Mesendoderm (in vitro differentiated cells): ENCODE measurements at regions not wholly inside any gene's neighbourhood (a gene's known extent, or its start where the extent isn't known, plus 50 kb on each side); places are given as distances from the start of the nearest gene placed in this dataset.

Source experiments
- DNase-seq: peaks from one replicate; pipeline ENCODE4 v3.0.0; 2013
- H2AK5ac ChIP-seq: 2 replicates; pipeline ENCODE4 v1.6.1; 2013; ENCODE audit warnings: low read length, inconsistent platforms
- H2BK120ac ChIP-seq: 2 replicates; pipeline ENCODE4 v1.6.1; 2013; ENCODE audit warnings: low read depth, mild to moderate bottlenecking, low read length, moderate library complexity, mixed read lengths
- H2BK15ac ChIP-seq: replicated peaks from 2 replicates; pipeline ENCODE4 v1.6.1; 2013; ENCODE audit warnings: low read depth, mild to moderate bottlenecking, moderate library complexity
- H2BK5ac ChIP-seq: 2 replicates; pipeline ENCODE4 v1.6.1; 2013; ENCODE audit warnings: low read length, inconsistent platforms
- H3K18ac ChIP-seq: 2 replicates; pipeline ENCODE4 v1.6.1; 2013; ENCODE audit warnings: mild to moderate bottlenecking, low read length, mixed read lengths
- H3K23ac ChIP-seq: one replicate; pipeline ENCODE4 v1.6.1; 2013; ENCODE audit warnings: low read length
- H3K27ac ChIP-seq: 2 replicates; pipeline ENCODE4 v1.5.1; 2013; ENCODE audit warnings: low read depth, mild to moderate bottlenecking, inconsistent platforms, low read length, moderate library complexity
- H3K27me3 ChIP-seq: 2 replicates; pipeline ENCODE4 v1.6.1; 2013; ENCODE audit warnings: low read length, control low read depth, mild to moderate bottlenecking, inconsistent platforms; ENCODE audit not compliant: insufficient read depth, poor library complexity
- H3K36me3 ChIP-seq: 2 replicates; pipeline ENCODE4 v1.6.1; 2013; ENCODE audit warnings: low read length, inconsistent platforms; ENCODE audit not compliant: control insufficient read depth, insufficient read depth
- H3K4ac ChIP-seq: one replicate; pipeline ENCODE4 v1.6.1; 2013; ENCODE audit warnings: low read depth, mild to moderate bottlenecking, low read length, moderate library complexity
- H3K4me1 ChIP-seq: 2 replicates; pipeline ENCODE4 v1.6.1; 2013; ENCODE audit warnings: low read depth, low read length, inconsistent platforms; ENCODE audit not compliant: control insufficient read depth
- H3K4me2 ChIP-seq: 2 replicates; pipeline ENCODE4 v1.6.1; 2013; ENCODE audit warnings: low read length
- H3K4me3 ChIP-seq: 2 replicates; pipeline ENCODE4 v1.5.1; 2013; ENCODE audit warnings: mild to moderate bottlenecking, low read length
- H3K56ac ChIP-seq: one replicate; pipeline ENCODE4 v1.6.1; 2013; ENCODE audit warnings: low read length
- H3K79me1 ChIP-seq: 2 replicates; pipeline ENCODE4 v1.6.1; 2013; ENCODE audit warnings: low read length, inconsistent platforms
- H3K79me2 ChIP-seq: 2 replicates; pipeline ENCODE4 v1.6.1; 2013; ENCODE audit warnings: mild to moderate bottlenecking, low read length; ENCODE audit not compliant: control insufficient read depth, insufficient read depth
- H3K9ac ChIP-seq: 2 replicates; pipeline ENCODE4 v1.6.1; 2013; ENCODE audit warnings: low read length, inconsistent platforms
- H4K5ac ChIP-seq: one replicate; pipeline ENCODE4 v1.6.1; 2013; ENCODE audit warnings: low read length
- H4K8ac ChIP-seq: one replicate; pipeline ENCODE4 v1.6.1; 2013; ENCODE audit warnings: low read depth, mild to moderate bottlenecking, control low read depth, low read length, moderate library complexity
- WGBS: extraction: QIAGEN DNeasy Blood & Tissue Kit; methylation state at CpG from one replicate; pipeline ENCODE4 v1.1.7; 2013; ENCODE audit warnings: low lambda C conversion rate, missing lambda C conversion rate; ENCODE audit not compliant: insufficient coverage; ENCODE audit errors: extremely low coverage; 5-methylcytosine and 5-hydroxymethylcytosine counted together

GRCh38 chr16:86064431-86065250, 165.7 kb downstream of the IRF8 start:
- Histone ChIP-seq H3K4me2 (no peak overlapping the region), H3K79me1 (no peaks in the 10 kb centered on the region), H2BK5ac (no peak overlapping the region), H4K5ac (no peak overlapping the region), H3K36me3 (no peaks in the 10 kb centered on the region), H3K4ac (no peak overlapping the region), H4K8ac (no peak overlapping the region), H3K27me3 (no peaks in the 10 kb centered on the region), H2AK5ac (no peak overlapping the region), H3K23ac (no peak overlapping the region), H3K27ac (no peak overlapping the region), H3K79me2 (no peaks in the 10 kb centered on the region), H2BK120ac (no peak overlapping the region), H3K9ac (no peak overlapping the region), H3K4me1 (no peaks in the 10 kb centered on the region), H2BK15ac (no peak overlapping the region), H3K18ac (no peak overlapping the region), H3K56ac (no peak overlapping the region), H3K4me3 (no peak overlapping the region)
- no peak for DNase-seq
- no CpG with 5 or more reads among the region's 11 CpGs for WGBS

GRCh38 chr16:86065711-86066110, 166.7 kb downstream of the IRF8 start:
- Histone ChIP-seq H3K4me3 (no peak overlapping the region), H3K79me2 (no peaks in the 10 kb centered on the region), H3K4me1 (no peaks in the 10 kb centered on the region), H3K23ac (no peak overlapping the region), H3K9ac (no peak overlapping the region), H2AK5ac (no peak overlapping the region), H3K4me2 (no peak overlapping the region), H3K4ac (no peak overlapping the region), H2BK120ac (no peak overlapping the region), H3K27ac (no peak overlapping the region), H3K79me1 (no peaks in the 10 kb centered on the region), H3K18ac (no peak overlapping the region), H2BK5ac (no peak overlapping the region), H3K36me3 (no peaks in the 10 kb centered on the region), H3K56ac (no peak overlapping the region), H3K27me3 (no peaks in the 10 kb centered on the region), H4K8ac (no peak overlapping the region), H4K5ac (no peak overlapping the region), H2BK15ac (no peak overlapping the region)
- WGBS, result no CpG with 5 or more reads among the region's 6 CpGs
- DNase-seq, result no peak

- DNase-seq, result no peak
- no CpG with 5 or more reads among the region's 17 CpGs for WGBS
- Histone ChIP-seq H4K5ac (no peak overlapping the region), H3K27ac (no peak overlapping the region), H3K4ac (no peak overlapping the region), H2AK5ac (no peak overlapping the region), H4K8ac (no peak overlapping the region), H3K79me1 (no peaks in the 10 kb centered on the region), H2BK15ac (no peak overlapping the region), H2BK120ac (no peak overlapping the region), H3K79me2 (no peaks in the 10 kb centered on the region), H3K9ac (no peak overlapping the region), H3K56ac (no peak overlapping the region), H3K4me2 (no peak overlapping the region), H3K4me3 (no peak overlapping the region), H3K23ac (no peak overlapping the region), H3K18ac (no peak overlapping the region), H2BK5ac (no peak overlapping the region), H3K36me3 (no peaks in the 10 kb centered on the region), H3K27me3 (no peaks in the 10 kb centered on the region), H3K4me1 (no peaks in the 10 kb centered on the region)
These were observed 167.8 kb downstream of the IRF8 start for GRCh38 chr16:86066811-86067210.

- no peak overlapping the region for H2AK5ac ChIP-seq
- no peak for DNase-seq
- no peak overlapping the region for H2BK15ac ChIP-seq
- H3K23ac ChIP-seq, result no peak overlapping the region
- no peaks in the 10 kb centered on the region for H3K36me3 ChIP-seq
- no peak overlapping the region for H3K4ac ChIP-seq
- H2BK120ac ChIP-seq, result no peak overlapping the region
- H3K4me1 ChIP-seq, result no peaks in the 10 kb centered on the region
- H3K18ac ChIP-seq, result no peak overlapping the region
- H3K4me3 ChIP-seq, result no peak overlapping the region
- no peaks in the 10 kb centered on the region for H3K79me1 ChIP-seq
- H4K8ac ChIP-seq, result no peak overlapping the region
- no peak overlapping the region for H3K9ac ChIP-seq
- no CpG with 5 or more reads among the region's 10 CpGs for WGBS
- no peak overlapping the region for H2BK5ac ChIP-seq
- H3K56ac ChIP-seq, result no peak overlapping the region
- H4K5ac ChIP-seq, result no peak overlapping the region
- H3K79me2 ChIP-seq, result no peaks in the 10 kb centered on the region
- no peaks in the 10 kb centered on the region for H3K27me3 ChIP-seq
- H3K4me2 ChIP-seq, result no peak overlapping the region
- no peak overlapping the region for H3K27ac ChIP-seq
These were observed 168.6 kb downstream of the IRF8 start for GRCh38 chr16:86067516-86067915.

GRCh38 chr16:86067936-86068335, 169.0 kb downstream of the IRF8 start:
- no CpG with 5 or more reads among the region's 8 CpGs for WGBS

GRCh38 chr16:86068722-86069121, 169.8 kb downstream of the IRF8 start:
- Histone ChIP-seq H3K56ac (no peak overlapping the region), H3K4ac (no peak overlapping the region)
- no CpG with 5 or more reads among the region's 8 CpGs for WGBS

More at GRCh38 chr16:86067936-86068335, 169.0 kb downstream of the IRF8 start:
- Histone ChIP-seq H3K4ac (no peak overlapping the region), H3K4me1 (no peaks in the 10 kb centered on the region), H2BK5ac (no peak overlapping the region), H4K8ac (no peak overlapping the region), H3K4me2 (no peak overlapping the region), H3K79me2 (no peaks in the 10 kb centered on the region), H4K5ac (no peak overlapping the region), H3K56ac (no peak overlapping the region), H3K79me1 (no peaks in the 10 kb centered on the region), H2BK120ac (no peak overlapping the region), H2AK5ac (no peak overlapping the region), H3K36me3 (no peaks in the 10 kb centered on the region), H3K4me3 (no peak overlapping the region), H3K27me3 (no peaks in the 10 kb centered on the region), H3K18ac (no peak overlapping the region), H3K23ac (no peak overlapping the region), H3K27ac (no peak overlapping the region), H3K9ac (no peak overlapping the region), H2BK15ac (no peak overlapping the region)
- no peak for DNase-seq

More at GRCh38 chr16:86068722-86069121, 169.8 kb downstream of the IRF8 start:
- Histone ChIP-seq H4K5ac (no peak overlapping the region), H3K9ac (no peak overlapping the region), H3K27ac (no peak overlapping the region), H2BK15ac (no peak overlapping the region), H3K36me3 (no peaks in the 10 kb centered on the region), H3K27me3 (no peaks in the 10 kb centered on the region), H3K4me1 (no peaks in the 10 kb centered on the region), H3K18ac (no peak overlapping the region), H2BK120ac (no peak overlapping the region), H3K23ac (no peak overlapping the region), H2AK5ac (no peak overlapping the region), H2BK5ac (no peak overlapping the region), H3K79me2 (no peaks in the 10 kb centered on the region), H3K4me3 (no peak overlapping the region), H4K8ac (no peak overlapping the region), H3K4me2 (no peak overlapping the region), H3K79me1 (no peaks in the 10 kb centered on the region)
- no peak for DNase-seq
